ENCODE measurements at regions not wholly inside any gene's neighbourhood (a gene's known extent, or its start where the extent isn't known, plus 50 kb on each side); places are given as distances from the start of the nearest gene placed in this dataset.

- intact Hi-C loops (cut with micrococcal nuclease) (no loop called here), dilution Hi-C loops (cut with MboI; ENCODE audit: extremely low pct_ligation_motif_present, low sequenced_read_pairs) (no loop called here)
- H3K9me1 ChIP-seq (replicated peaks; ENCODE audit: control insufficient read depth, extremely low read depth, insufficient read depth, low read length), result no peaks in the 10 kb centered on the region
- no peak overlapping the region for H2AFZ ChIP-seq (ENCODE audit: low read depth, low read length)
- no peak overlapping the region for H3K4me2 ChIP-seq (ENCODE audit: insufficient read depth, low read length)
- no peaks in the 10 kb centered on the region for H3K36me3 ChIP-seq (ENCODE audit: control insufficient read depth in 2 of 2, extremely low read depth in 1 of 2, insufficient read depth in 2 of 2, low read length in 2 of 2)
- H4K20me1 ChIP-seq (replicated peaks; ENCODE audit: control insufficient read depth, extremely low read depth, insufficient read depth, low read length), result no peaks in the 10 kb centered on the region
- H3K9me3 ChIP-seq (replicated peaks; ENCODE audit: control insufficient read depth, insufficient read depth, low read length), result no peaks in the 10 kb centered on the region
- TF ChIP-seq CTCF (IDR thresholded peaks at IDR 0.05; ENCODE audit: extremely low read depth in 1 of 2, insufficient read depth in 1 of 2, low read depth in 1 of 2, low read length in 2 of 2), result no peak
- TF ChIP-seq MAX (IDR thresholded peaks at IDR 0.05; ENCODE audit: insufficient read depth, insufficient read length), result no peak
- no peak for TF ChIP-seq FOS (IDR thresholded peaks at IDR 0.05; ENCODE audit: borderline replicate concordance, insufficient read depth, low read length)
- TF ChIP-seq EZH2 (IDR thresholded peaks at IDR 0.05; ENCODE audit: borderline replicate concordance, low read depth, low read length, severe bottlenecking), result no peak
- TF ChIP-seq MYC (IDR thresholded peaks at IDR 0.05; ENCODE audit: low read depth, low read length), result no peak
- TF ChIP-seq GATA2 (IDR thresholded peaks at IDR 0.05; ENCODE audit: insufficient read depth, insufficient read length, low read depth, low read length), result no peak
- no peak for TF ChIP-seq POLR2AphosphoS5 (IDR thresholded peaks at IDR 0.05; ENCODE audit: insufficient read depth, low read depth, low read length)
- no peak for TF ChIP-seq POLR2A (IDR thresholded peaks at IDR 0.05; ENCODE audit: low read depth, low read length)
- TF ChIP-seq JUN (IDR thresholded peaks at IDR 0.05; ENCODE audit: borderline replicate concordance, insufficient read depth, insufficient read length, low read depth), result no peak
- DNase-seq (ENCODE audit: low read depth, low spot score) (no peak), FAIRE-seq (no peak)
- no TSS peak for BruUV-seq (replicated peaks)
- no peak overlapping the region for H3K27ac ChIP-seq (ENCODE audit: insufficient read depth, low read depth, low read length)
- POLR2A ChIA-PET, result no interaction called here
- no peak overlapping the region for H3K9ac ChIP-seq (replicated peaks; ENCODE audit: extremely low read depth, insufficient read depth, low read length)
- CTCF ChIA-PET, result interaction anchor here (1.4 kb wide), 1 partner anchor 105 kb away, joined by 3 read pairs; no protein-coding TSS in a partner anchor
- no peaks in the 10 kb centered on the region for H3K27me3 ChIP-seq (ENCODE audit: control insufficient read depth in 2 of 2, insufficient read depth in 2 of 2, low read length in 2 of 2)
- no peak overlapping the region for H3K4me3 ChIP-seq (replicated peaks in 1 of 3; ENCODE audit: insufficient read depth in 1 of 3, low read depth in 1 of 3, low read length in 3 of 3)
- no peaks in the 10 kb centered on the region for H3K79me2 ChIP-seq (ENCODE audit: control insufficient read depth, insufficient read depth, low read length)
- H3K4me1 ChIP-seq (ENCODE audit: control insufficient read depth, extremely low read depth, insufficient read depth, low read length), result peaks cover 10% of the 10 kb centered on the region
These were observed 509.2 kb upstream of the MDFIC2 start for GRCh38 chr3:70821602-70822001.

All from endothelial cell of umbilical vein (primary cell).